Stomach (tissue), 8 donors: ENCODE measurements at regions not wholly inside any gene's neighbourhood (a gene's known extent, or its start where the extent isn't known, plus 50 kb on each side); places are given as distances from the start of the nearest gene placed in this dataset.

Experiments used
- DNase-seq, 2 donors: peaks; one replicate each; pipeline versions ENCODE4 v3.0.0 to v3.0.0-alpha.2; 2013 to 2019
- H3K27ac ChIP-seq, 5 donors: fragments of 200-600 bp in 4 of 5; sonication (generic) in 4 of 5; one replicate each; pipeline ENCODE4 v1.5.1; 2013 to 2019; ENCODE audit warnings: mild to moderate bottlenecking in 1 of 5, moderate library complexity in 1 of 5
- H3K27me3 ChIP-seq, 3 donors: fragments of 200-600 bp; sonication (generic); one replicate each; pipeline ENCODE4 v1.5.1; 2017 to 2019; ENCODE audit warnings: mixed run types in 1 of 3
- H3K36me3 ChIP-seq, 4 donors: fragments of 200-600 bp; sonication (generic); 1 replicate in 3 of 4; 2 replicates in 1 of 4; pipeline ENCODE4 v1.5.1; 2016 to 2019
- H3K4me1 ChIP-seq, 4 donors: fragments of 200-600 bp; sonication (generic); one replicate each; pipeline ENCODE4 v1.5.1; 2016 to 2019
- H3K4me3 ChIP-seq, 4 donors: fragments of 200-600 bp; sonication (generic) in 3 of 4; one replicate each; pipeline ENCODE4 v1.5.1; 2016 to 2019; ENCODE audit warnings: mild to moderate bottlenecking in 1 of 4
- H3K9me3 ChIP-seq, 4 donors: fragments of 200-600 bp; sonication (generic); one replicate each; pipeline ENCODE4 v1.5.1; 2016 to 2019
- EP300 ChIP-seq: sonication (generic); formaldehyde crosslinking; IDR thresholded peaks from one replicate; pipeline ENCODE4 v1.6.1; 2017; ENCODE audit warnings: antibody characterized with exemption
- POLR2A ChIP-seq, 4 donors: fragments of 450-650 bp; IDR thresholded peaks; one replicate each; pipeline ENCODE4 v1.6.1; 2016; ENCODE audit warnings: antibody characterized with exemption in 4 of 4, control low read depth in 2 of 4, mild to moderate bottlenecking in 1 of 4, moderate library complexity in 1 of 4
- POLR2AphosphoS5 ChIP-seq, 3 donors: sonication (generic); formaldehyde crosslinking; IDR thresholded peaks; one replicate each; pipeline ENCODE4 v1.6.1; 2016; ENCODE audit warnings: antibody characterized with exemption in 3 of 3
- WGBS, 5 donors: extraction: QIAGEN DNeasy Blood & Tissue Kit in 3 of 5; methylation state at CpG; one replicate each; pipeline versions ENCODE4 v1.1.5 to v1.1.7; 2013 to 2018; 5-methylcytosine and 5-hydroxymethylcytosine counted together
- intact Hi-C: fragments of 100-400 bp; cut with DNase I; formaldehyde crosslinking; loops from one replicate; pipeline ENCODE4 v1.15.1; 2023; ENCODE audit warnings: low total_unique reads
- TF ChIP-seq, protein P1 (sequence below), 7 experiments: fragments of 450-650 bp in 4 of 7; fragments of 200-600 bp in 3 of 7; sonication (generic) in 3 of 7; IDR thresholded peaks; one replicate each; pipeline ENCODE4 v1.5.1; 2016 to 2019; ENCODE audit warnings: antibody characterized with exemption in 7 of 7, control low read depth in 2 of 7, mild to moderate bottlenecking in 1 of 7
- donor health status: healthy with polysubstance abuse.
- donor health status: Bipolar disorder and iron deficiency.
- donor health status: healthy.

DNA sequence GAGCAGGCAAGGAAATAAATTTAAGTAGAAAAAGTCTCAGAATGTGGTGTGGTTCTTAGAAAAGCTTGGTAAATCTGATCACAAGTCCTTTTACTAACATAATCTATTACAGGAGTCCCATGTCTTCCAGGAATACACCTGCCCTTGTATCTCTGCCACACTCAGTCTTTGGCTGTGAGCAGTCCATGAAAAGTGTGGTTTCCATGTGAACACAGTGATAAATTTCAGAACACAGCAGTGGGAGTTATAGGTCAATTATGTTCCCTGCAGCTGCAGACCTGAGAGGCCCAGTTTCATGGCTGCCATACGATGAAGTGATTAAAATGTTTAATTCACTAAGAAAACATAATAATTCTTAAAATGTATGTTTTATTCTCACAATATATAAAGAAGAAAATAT is 366.9 kb upstream of the STAC start:
- Histone ChIP-seq H3K27me3 (no peaks in the 10 kb centered on the region), H3K9me3 (peaks cover 0 to 9% (median 5%) of the 10 kb centered on the region in 4 donors), H3K4me1 (no peaks in the 10 kb centered on the region), H3K4me3 (no peak overlapping the region), H3K36me3 (no peaks in the 10 kb centered on the region), H3K27ac (no peak overlapping the region)
- 38 to 64% (median 54%) methylated on average over 1 of the region's 1 CpG for WGBS, 5 donors
- intact Hi-C loops, result no loop called here
- no peak for DNase-seq
- no peak for TF ChIP-seq POLR2AphosphoS5 (IDR thresholded peaks at IDR 0.05)
- TF ChIP-seq EP300, result no peak
- TF ChIP-seq, protein P1, sequence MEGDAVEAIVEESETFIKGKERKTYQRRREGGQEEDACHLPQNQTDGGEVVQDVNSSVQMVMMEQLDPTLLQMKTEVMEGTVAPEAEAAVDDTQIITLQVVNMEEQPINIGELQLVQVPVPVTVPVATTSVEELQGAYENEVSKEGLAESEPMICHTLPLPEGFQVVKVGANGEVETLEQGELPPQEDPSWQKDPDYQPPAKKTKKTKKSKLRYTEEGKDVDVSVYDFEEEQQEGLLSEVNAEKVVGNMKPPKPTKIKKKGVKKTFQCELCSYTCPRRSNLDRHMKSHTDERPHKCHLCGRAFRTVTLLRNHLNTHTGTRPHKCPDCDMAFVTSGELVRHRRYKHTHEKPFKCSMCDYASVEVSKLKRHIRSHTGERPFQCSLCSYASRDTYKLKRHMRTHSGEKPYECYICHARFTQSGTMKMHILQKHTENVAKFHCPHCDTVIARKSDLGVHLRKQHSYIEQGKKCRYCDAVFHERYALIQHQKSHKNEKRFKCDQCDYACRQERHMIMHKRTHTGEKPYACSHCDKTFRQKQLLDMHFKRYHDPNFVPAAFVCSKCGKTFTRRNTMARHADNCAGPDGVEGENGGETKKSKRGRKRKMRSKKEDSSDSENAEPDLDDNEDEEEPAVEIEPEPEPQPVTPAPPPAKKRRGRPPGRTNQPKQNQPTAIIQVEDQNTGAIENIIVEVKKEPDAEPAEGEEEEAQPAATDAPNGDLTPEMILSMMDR (IDR thresholded peaks at IDR 0.05), result no peak
- no peak for TF ChIP-seq POLR2A (IDR thresholded peaks at IDR 0.05)

DNA sequence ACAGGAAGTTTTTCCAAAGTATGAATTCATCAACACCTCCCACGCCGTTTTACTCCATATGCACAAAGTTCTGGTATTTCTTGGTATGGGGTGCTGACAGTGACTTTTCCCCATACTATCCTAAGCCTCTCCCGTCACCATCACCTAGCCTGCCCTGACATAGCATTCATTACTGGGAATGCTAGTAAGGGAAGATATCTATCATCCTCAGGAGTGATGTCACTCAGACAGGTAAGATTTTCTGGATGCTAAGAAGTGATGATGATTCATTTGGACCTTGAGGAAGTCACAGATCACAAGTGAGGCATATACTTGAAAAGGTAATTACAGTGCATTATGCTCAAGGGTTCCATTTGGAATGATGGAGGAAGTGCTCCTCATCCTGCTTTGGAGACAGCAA is 355.1 kb upstream of the STAC start:
- Histone ChIP-seq H3K4me3 (no peak overlapping the region), H3K27me3 (no peaks in the 10 kb centered on the region), H3K9me3 (peaks cover 0 to 9% (median 3%) of the 10 kb centered on the region in 4 donors), H3K36me3 (no peaks in the 10 kb centered on the region), H3K27ac (no peak overlapping the region), H3K4me1 (no peaks in the 10 kb centered on the region)
- intact Hi-C loops, result no loop called here
- WGBS, 5 donors, result 80 to 89% (median 87%) methylated on average over 3 of the region's 3 CpGs
- no peak for DNase-seq
- TF ChIP-seq, protein P1 (IDR thresholded peaks at IDR 0.05), result no peak
- TF ChIP-seq EP300 (no peak), POLR2A (IDR thresholded peaks at IDR 0.05) (no peak), POLR2AphosphoS5 (IDR thresholded peaks at IDR 0.05) (no peak)

DNA sequence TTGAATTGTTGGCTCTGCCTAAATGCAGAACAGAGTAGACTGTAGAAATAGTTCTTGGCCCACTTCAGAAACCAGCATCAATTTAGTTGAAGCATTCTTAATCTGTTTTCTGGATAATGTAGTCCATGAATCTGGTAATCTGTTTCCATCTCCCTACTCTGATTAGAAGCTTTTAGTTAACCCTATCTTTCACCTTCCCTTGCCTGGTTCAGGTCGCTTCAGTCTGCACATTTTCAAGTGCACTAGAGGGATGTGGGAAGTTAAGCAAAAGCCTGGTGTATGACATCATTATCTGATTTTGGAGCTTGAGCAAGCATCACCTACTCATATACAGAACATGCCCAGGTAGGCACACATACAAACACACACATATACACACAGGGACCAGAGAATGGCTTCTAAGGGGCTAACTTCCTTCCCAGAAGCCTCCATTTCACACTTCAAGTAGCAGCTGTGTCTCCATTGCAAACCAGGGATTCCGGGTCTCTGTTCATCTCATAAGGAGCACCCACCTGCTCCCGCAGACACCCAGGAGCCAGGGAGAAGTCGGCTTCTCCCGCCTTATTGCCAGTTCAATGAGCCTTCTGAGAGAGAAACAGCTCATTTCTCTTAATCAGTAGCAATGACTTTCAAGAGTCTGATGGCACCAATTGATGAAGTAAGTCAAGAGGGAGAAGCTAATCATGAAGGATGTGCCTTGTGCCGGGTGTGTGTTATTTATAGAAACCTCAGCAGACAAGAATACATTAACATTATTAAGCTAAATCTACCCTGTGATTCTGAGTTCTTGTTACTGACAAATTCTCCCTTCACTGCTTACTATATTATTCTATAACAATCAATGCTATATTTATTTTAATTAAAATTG is 347.9 kb upstream of the STAC start:
- 73 to 84% (median 82%) methylated on average over 6 of the region's 6 CpGs for WGBS, 5 donors
- no peak overlapping the region for H3K4me3 ChIP-seq
- no peaks in the 10 kb centered on the region for H3K4me1 ChIP-seq
- DNase-seq, result peak in 1 of 2 donors; percentile 3
- no peak overlapping the region for H3K27ac ChIP-seq
- intact Hi-C loops, result no loop called here
- no peak for TF ChIP-seq POLR2A (IDR thresholded peaks at IDR 0.05)
- TF ChIP-seq EP300, result no peak
- TF ChIP-seq, protein P1 (IDR thresholded peaks at IDR 0.05), result no peak
- TF ChIP-seq POLR2AphosphoS5 (IDR thresholded peaks at IDR 0.05), result no peak
- no peaks in the 10 kb centered on the region for H3K27me3 ChIP-seq
- peaks cover 0 to 25% (median 8%) of the 10 kb centered on the region in 4 donors for H3K9me3 ChIP-seq
- H3K36me3 ChIP-seq, result no peaks in the 10 kb centered on the region

DNA sequence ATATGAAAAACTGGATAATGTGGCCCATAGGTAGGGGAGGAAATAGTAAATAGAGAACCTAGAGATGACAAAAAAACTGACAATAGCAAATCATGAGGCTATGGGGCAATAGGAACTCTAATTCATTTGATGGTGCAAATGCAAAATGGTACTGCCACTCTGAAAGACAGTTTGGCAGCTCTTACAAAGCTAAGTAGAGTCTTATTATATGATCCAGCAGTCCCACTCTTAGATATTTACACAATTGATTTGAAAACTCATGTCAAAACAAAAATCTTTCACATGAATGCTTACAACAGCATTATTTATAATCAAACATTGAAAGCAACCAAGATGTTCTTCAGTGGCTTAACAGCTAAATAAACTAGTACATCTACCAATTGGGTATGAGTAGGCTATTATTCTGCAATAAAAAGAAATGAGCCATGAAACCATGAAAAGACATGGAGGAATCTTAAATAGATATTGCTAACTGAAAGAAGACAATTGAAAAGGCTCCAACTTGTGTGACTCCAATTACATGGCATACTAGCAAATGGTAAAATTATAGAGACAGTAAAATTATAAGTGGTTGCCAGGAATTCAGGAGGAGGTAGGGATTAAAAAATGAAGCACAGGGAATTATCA is 321.8 kb upstream of the STAC start:
- intact Hi-C loops, result no loop called here
- Histone ChIP-seq H3K4me1 (no peaks in the 10 kb centered on the region), H3K27ac (no peak overlapping the region), H3K9me3 (no peaks in the 10 kb centered on the region), H3K27me3 (no peaks in the 10 kb centered on the region), H3K4me3 (no peak overlapping the region), H3K36me3 (no peaks in the 10 kb centered on the region)
- no peak for DNase-seq
- TF ChIP-seq EP300 (no peak), POLR2A (IDR thresholded peaks at IDR 0.05) (no peak), POLR2AphosphoS5 (IDR thresholded peaks at IDR 0.05) (no peak)
- TF ChIP-seq, protein P1 (IDR thresholded peaks at IDR 0.05), result no peak
